GM12891 (cell line): ENCODE measurements at regions not wholly inside any gene's neighbourhood (a gene's known extent, or its start where the extent isn't known, plus 50 kb on each side); places are given as distances from the start of the nearest gene placed in this dataset.

Experiments used
- DNase-seq: peaks from one replicate; pipeline ENCODE4 v3.0.0; 2011; ENCODE audit warnings: low spot score; ENCODE audit not compliant: insufficient read length
- FAIRE-seq: peaks from 2 replicates; lab custom pipeline; 2011; peaks lifted over from hg19 to GRCh38; lab: Jason Lieb, UNC
- PAX5 ChIP-seq: IDR thresholded peaks from 2 replicates; pipeline ENCODE4 v1.6.1; 2011; ENCODE audit warnings: low read length, moderate library complexity, mild to moderate bottlenecking; ENCODE audit not compliant: insufficient read depth, severe bottlenecking
- POLR2A ChIP-seq: IDR thresholded peaks from 2 replicates; pipeline ENCODE4 v1.6.1; 2011; ENCODE audit warnings: low read depth, low read length, control low read depth
- POLR2AphosphoS5 ChIP-seq: IDR thresholded peaks from 2 replicates; pipeline ENCODE4 v1.6.1; 2011; ENCODE audit warnings: low read depth, low read length, control low read depth
- POU2F2 ChIP-seq: IDR thresholded peaks from 2 replicates; pipeline ENCODE4 v1.6.1; 2011; ENCODE audit warnings: low read depth, mild to moderate bottlenecking, control low read depth, low read length, moderate library complexity
- SPI1 ChIP-seq: IDR thresholded peaks from 2 replicates; pipeline ENCODE4 v1.6.1; 2011; ENCODE audit warnings: low read depth, low read length, control low read depth
- TAF1 ChIP-seq: IDR thresholded peaks from 2 replicates; pipeline ENCODE4 v1.6.1; 2011; ENCODE audit warnings: low read depth, low read length, control low read depth

DNA sequence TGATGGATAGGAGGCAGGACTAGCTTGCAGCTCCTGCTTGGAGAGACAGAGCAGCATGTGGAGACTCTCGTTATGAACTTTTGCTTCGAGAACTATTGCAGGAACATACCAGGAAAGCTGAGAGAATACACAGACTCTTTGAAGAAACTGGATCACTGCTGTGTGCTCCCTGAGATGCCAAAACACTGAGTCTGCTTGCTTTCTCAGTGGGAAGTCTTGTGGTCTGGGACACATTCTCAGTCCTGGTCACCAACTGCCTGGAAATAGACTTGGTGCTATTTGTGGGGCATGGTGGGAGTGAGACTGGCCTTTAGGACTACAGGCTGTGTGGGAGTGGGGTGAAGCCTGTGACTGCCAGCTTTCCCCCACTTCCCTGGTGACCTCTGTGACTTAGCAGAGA, 252.6 kb downstream of the MED10 start:
- DNase-seq (no peak), FAIRE-seq (no peak)
- TF ChIP-seq POU2F2 (no peak), POLR2AphosphoS5 (no peak)

DNA sequence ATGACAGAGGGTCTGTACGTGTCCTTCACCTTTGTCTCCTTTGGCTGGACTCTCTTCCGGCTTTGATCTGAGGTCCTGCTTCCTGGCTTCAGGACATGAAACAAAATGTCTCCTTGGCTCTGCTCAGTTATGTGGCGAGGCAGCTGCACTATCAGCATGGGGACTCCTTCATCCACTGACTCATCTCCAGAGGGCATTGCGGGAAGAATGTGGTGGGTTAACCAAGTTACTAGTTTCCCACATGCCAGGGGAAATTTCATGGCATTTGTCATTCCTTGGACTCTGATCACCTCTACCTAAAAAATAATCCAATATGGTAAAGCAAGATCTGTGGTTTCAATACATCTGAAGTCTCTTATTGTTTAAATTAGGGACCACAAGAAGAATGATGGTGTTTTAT, 259.7 kb downstream of the MED10 start:
- no peak for TF ChIP-seq POLR2A
- TF ChIP-seq POLR2AphosphoS5: no peak
- no peak for TF ChIP-seq POU2F2
- TF ChIP-seq TAF1: no peak
- no peak for TF ChIP-seq PAX5
- TF ChIP-seq SPI1: no peak
- DNase-seq (no peak), FAIRE-seq (no peak)

DNA sequence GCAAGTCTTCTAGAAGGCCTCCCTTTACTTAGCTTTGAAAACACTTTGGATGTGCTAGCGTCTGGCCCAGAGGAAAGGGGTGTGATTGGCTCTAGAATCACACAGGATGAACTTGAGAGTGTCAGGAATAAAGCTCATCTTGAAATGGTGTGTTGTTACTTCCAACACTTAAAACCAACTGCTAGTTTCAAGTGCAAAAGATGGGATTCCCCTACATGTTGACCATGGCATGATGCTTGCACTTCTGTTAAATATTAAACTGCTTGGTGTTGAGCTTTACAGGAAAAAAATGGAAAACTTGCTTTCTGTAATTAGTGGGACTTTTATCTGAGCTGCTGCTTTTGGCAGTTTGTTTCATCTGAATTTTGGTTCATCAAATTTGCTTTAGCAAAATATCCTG, 261.1 kb downstream of the MED10 start:
- TF ChIP-seq SPI1: no peak
- no peak for TF ChIP-seq POLR2A
- no peak for TF ChIP-seq TAF1
- TF ChIP-seq PAX5: no peak
- TF ChIP-seq POU2F2: no peak
- no peak for TF ChIP-seq POLR2AphosphoS5
- no peak for FAIRE-seq
- no peak for DNase-seq

DNA sequence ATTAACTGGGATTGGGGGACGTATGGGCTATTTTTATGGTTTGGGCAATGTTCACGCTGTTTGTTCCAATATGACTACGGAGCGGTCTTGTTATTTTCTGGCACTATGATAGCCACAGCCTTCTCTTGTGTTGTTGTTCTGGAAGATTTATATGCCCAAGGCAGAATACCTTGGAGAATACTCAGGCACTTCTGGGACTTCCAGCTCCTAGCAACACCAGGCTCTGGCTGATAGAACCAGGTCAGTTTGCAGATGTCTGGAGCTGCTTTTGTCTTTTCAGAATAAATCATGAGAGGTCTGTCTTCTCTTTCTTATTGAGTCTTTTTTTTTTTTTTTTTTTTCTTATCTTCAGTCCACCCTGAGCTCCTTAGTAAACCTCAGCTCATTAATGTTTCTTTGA, 262.5 kb downstream of the MED10 start:
- FAIRE-seq (no peak), DNase-seq (no peak)
- TF ChIP-seq POLR2AphosphoS5: no peak
- TF ChIP-seq PAX5: no peak
- no peak for TF ChIP-seq POLR2A
- no peak for TF ChIP-seq SPI1
- no peak for TF ChIP-seq TAF1
- TF ChIP-seq POU2F2: no peak

DNA sequence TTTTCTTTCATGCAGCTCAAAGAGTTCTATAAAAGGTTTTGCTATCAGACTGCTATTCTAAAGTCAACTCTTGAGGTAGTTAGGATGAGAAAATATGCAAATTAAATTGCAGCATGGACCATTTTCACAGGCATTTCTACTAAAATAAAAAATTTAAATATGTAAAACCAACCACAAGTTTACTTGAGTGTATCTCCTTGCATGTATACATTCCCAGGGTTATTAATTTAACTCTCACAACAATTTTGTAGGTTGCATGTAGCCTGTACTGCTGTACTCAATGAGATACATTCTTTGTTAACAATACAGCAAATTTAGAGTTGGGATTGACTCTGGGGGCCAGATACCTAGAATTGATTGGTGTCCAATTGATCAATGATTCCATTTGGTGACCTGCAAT, 265.8 kb downstream of the MED10 start:
- TF ChIP-seq POLR2AphosphoS5: no peak
- no peak for TF ChIP-seq TAF1
- TF ChIP-seq SPI1: no peak
- no peak for TF ChIP-seq POU2F2
- no peak for TF ChIP-seq POLR2A
- TF ChIP-seq PAX5: no peak
- FAIRE-seq: no peak
- no peak for DNase-seq

DNA sequence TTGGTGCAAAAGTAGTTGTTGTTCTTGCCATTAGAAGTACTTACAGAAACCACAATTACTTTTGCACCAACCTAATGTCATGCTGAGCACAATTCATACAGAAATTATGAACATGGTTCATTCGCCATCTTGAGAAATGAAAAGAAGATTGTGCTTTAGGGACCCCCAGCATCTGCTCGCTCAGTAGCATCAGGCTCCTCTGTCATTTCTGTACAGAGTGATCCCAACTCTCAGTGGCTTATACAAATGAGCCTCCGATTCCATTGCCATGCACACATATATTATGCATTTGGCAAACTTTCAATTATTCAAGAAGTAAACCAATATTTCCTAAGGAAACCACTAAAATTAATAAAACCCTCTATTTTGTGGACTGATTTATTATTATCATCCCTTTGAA, 266.2 kb downstream of the MED10 start:
- TF ChIP-seq POLR2A (no peak), POLR2AphosphoS5 (no peak), POU2F2 (no peak), TAF1 (no peak), SPI1 (no peak), PAX5 (no peak)
- DNase-seq (no peak), FAIRE-seq (no peak)

DNA sequence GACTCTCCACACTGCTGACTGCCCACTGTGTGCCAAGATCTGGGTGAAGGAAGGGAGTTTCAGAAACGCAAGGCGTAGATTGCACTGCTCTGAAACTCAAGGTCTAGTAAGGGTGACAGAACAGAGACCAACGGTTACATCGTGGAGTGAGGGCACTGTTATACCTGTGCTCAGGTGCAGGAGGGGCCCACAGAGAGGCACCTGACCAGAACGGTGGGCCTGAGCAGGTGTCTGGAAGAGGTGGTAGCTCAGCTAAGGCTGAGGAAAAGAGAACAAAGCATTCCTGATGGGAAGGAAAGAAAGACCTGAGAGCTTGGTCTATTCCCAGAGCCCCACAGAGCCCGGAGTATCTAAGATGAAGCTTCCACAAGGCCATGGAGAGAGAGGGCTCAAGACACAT, 267.2 kb downstream of the MED10 start:
- FAIRE-seq (no peak), DNase-seq (no peak)
- TF ChIP-seq POLR2A (no peak), SPI1 (no peak), POLR2AphosphoS5 (no peak), PAX5 (no peak), POU2F2 (no peak), TAF1 (no peak)

DNA sequence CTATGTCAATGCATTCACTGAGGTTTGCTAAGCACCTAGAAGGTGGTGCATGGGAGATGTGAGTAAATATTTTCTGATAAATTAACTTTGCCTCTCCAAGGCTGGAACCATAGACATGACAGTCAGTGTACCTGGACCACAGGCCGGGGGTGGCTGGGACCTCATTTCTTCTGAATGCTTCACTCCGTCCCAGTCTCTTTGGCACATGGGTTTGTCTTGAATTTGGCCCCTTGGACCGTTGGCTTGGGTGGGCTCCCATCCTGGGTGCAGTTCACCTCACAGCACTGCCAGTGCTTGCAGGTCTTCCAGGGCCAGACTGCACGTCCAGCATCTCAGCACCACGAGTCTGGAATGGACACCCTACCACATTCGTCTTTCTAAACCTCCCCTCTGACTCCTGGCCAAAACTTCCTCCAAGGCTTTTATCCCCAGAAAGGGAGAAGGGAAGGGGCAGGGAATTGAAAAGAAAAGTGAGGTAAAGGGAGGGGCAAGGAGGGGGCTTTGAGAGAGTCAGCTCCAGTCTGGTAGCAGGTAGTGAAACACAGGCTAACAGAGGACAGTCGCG, 267.8 kb downstream of the MED10 start:
- DNase-seq (no peak), FAIRE-seq (no peak)
- TF ChIP-seq POLR2A: no peak
- no peak for TF ChIP-seq PAX5

DNA sequence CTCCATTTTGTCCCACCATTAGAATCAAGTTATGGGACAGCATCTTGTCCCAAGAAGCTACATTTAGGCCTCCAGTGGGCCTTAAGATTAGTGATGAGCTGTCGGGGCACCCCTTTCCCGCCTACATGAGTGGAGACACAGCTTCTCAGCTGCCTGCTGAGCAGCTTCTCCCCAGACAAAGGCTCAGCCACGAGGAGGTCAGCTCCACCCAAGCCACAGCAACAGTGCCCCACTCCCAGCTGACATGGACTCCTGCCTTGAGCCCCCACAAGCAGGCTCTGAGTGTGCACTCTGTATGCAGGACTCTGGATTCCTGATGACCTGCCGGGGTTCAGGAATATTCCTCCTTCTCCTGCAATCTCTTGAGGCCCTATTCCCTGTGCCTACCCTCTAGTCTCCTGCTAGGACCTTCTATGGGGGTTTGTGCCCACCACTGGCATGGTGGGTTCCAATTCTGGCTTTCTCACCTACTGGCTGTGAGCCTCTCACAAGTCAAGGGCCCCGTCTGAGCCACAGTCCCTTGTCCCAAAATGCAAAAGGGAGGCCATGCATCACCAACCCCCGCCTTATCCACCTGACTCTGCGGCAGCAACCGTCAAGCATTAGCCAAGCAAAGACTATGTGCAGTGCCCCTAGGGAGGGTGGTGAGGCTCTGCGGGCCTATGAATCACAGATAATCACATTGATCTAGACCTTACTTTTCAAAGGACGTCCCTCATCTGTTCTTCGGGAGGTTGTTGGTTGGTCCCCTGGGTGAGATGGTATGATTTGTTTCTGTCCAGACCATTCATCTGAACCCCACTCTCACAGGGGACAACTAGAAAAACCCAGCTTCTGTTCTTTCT, 269.1 kb downstream of the MED10 start:
- DNase-seq (no peak), FAIRE-seq (no peak)
- no peak for TF ChIP-seq SPI1
- no peak for TF ChIP-seq POU2F2
- TF ChIP-seq PAX5: no peak
- no peak for TF ChIP-seq POLR2A
- TF ChIP-seq POLR2AphosphoS5: no peak
- TF ChIP-seq TAF1: no peak

DNA sequence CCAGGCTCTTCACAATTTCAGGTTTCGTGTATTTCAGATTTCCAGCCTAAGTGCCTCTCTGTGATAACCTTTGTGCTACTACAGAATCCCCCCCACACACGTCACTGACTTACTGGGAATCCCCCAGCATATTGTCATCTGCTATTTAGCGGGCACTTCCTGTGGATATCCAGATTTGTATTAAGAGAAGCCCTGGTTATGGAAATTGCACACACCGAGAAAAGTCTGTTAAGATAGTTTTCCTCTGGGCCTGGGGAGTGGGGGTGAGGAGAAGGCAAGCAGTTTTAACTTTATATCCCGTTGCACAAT, 269.9 kb downstream of the MED10 start:
- FAIRE-seq (no peak), DNase-seq (no peak)
- no peak for TF ChIP-seq PAX5
- no peak for TF ChIP-seq POU2F2
- TF ChIP-seq SPI1: no peak
- TF ChIP-seq POLR2AphosphoS5: no peak
- no peak for TF ChIP-seq POLR2A
- TF ChIP-seq TAF1: no peak
